Upper lobe of left lung (tissue), 4 donors: ENCODE measurements at regions not wholly inside any gene's neighbourhood (a gene's known extent, or its start where the extent isn't known, plus 50 kb on each side); places are given as distances from the start of the nearest gene placed in this dataset.

Experiments used
- POLR2A ChIP-seq, 4 donors: fragments of 450-650 bp; IDR thresholded peaks; one replicate each; pipeline ENCODE4 v1.5.1; 2016 to 2017; ENCODE audit warnings: antibody characterized with exemption in 4 of 4, mild to moderate bottlenecking in 2 of 4
- TF ChIP-seq, protein P1 (sequence below), 6 experiments: fragments of 450-650 bp in 4 of 6; fragments of 200-600 bp in 2 of 6; sonication (generic) in 2 of 6; IDR thresholded peaks; one replicate each; pipeline ENCODE4 v1.5.1; 2016 to 2019; ENCODE audit warnings: antibody characterized with exemption in 6 of 6

- TF ChIP-seq, protein P1, sequence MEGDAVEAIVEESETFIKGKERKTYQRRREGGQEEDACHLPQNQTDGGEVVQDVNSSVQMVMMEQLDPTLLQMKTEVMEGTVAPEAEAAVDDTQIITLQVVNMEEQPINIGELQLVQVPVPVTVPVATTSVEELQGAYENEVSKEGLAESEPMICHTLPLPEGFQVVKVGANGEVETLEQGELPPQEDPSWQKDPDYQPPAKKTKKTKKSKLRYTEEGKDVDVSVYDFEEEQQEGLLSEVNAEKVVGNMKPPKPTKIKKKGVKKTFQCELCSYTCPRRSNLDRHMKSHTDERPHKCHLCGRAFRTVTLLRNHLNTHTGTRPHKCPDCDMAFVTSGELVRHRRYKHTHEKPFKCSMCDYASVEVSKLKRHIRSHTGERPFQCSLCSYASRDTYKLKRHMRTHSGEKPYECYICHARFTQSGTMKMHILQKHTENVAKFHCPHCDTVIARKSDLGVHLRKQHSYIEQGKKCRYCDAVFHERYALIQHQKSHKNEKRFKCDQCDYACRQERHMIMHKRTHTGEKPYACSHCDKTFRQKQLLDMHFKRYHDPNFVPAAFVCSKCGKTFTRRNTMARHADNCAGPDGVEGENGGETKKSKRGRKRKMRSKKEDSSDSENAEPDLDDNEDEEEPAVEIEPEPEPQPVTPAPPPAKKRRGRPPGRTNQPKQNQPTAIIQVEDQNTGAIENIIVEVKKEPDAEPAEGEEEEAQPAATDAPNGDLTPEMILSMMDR (IDR thresholded peaks at IDR 0.05), result no peak
- no peak for TF ChIP-seq POLR2A (IDR thresholded peaks at IDR 0.05)
Measured at GRCh38 chr11:69874984-69875624, 55.9 kb upstream of the FGF3 start.
